SK-N-SH (cell line): ENCODE measurements at regions not wholly inside any gene's neighbourhood (a gene's known extent, or its start where the extent isn't known, plus 50 kb on each side); places are given as distances from the start of the nearest gene placed in this dataset.

Source experiments
- CTCF ChIA-PET: fragments of 300-600, 350-600 bp; formaldehyde crosslinking; extraction: SDS; loops from one replicate; lab custom pipeline; 2021; lab: Yijun Ruan, JAX
- POLR2A ChIA-PET: fragments of 350-600 bp; sonication (Branson Sonifier 250); formaldehyde crosslinking; extraction: SDS; loops from one replicate; lab custom pipeline; 2020; ENCODE audit warnings: antibody characterized with exemption, inconsistent platforms; lab: Yijun Ruan, JAX
- DNase-seq: peaks from one replicate; pipeline ENCODE4 v3.0.0; 2012
- H2AFZ ChIP-seq: fragments of 200-600 bp; sonication (generic); 2 replicates; pipeline ENCODE4 v1.8.1; 2016; ENCODE audit warnings: antibody characterized with exemption, mild to moderate bottlenecking, low read depth
- H3F3A ChIP-seq: fragments of 200-600 bp; sonication (generic); replicated peaks from 2 replicates; pipeline ENCODE3; 2016; ENCODE audit warnings: antibody characterized with exemption, mild to moderate bottlenecking; ENCODE audit not compliant: insufficient read depth
- H3K27ac ChIP-seq, 2 experiments: fragments of 200-500 bp in 1 of 2; fragments of 200-600 bp in 1 of 2; sonication (Bioruptor generic) in 1 of 2; sonication (generic), shearing (Covaris generic) in 1 of 2; 2 replicates each; pipeline versions ENCODE4 v1.5.1 to v1.6.1; 2014 to 2016; ENCODE audit warnings: low read depth in 2 of 2, inconsistent platforms in 1 of 2, low read length in 1 of 2, mild to moderate bottlenecking in 1 of 2, mixed read lengths in 1 of 2
- H3K27me3 ChIP-seq: fragments of 200-600 bp; sonication (generic), shearing (Covaris generic); 2 replicates; pipeline ENCODE4 v1.6.1; 2016; ENCODE audit warnings: mixed run types; ENCODE audit not compliant: insufficient read depth
- H3K36me3 ChIP-seq, 2 experiments: fragments of 200-500 bp in 1 of 2; fragments of 200-600 bp in 1 of 2; sonication (Bioruptor generic) in 1 of 2; sonication (generic) in 1 of 2; replicated peaks in 1 of 2; 2 replicates each; pipeline versions ENCODE3 to v1.5.1; 2014 to 2016; ENCODE audit warnings: low read length in 1 of 2, mild to moderate bottlenecking in 1 of 2; ENCODE audit not compliant: insufficient read depth in 2 of 2, control insufficient read depth in 1 of 2
- H3K4me1 ChIP-seq, 2 experiments: fragments of 200-500 bp in 1 of 2; fragments of 200-600 bp in 1 of 2; sonication (Bioruptor generic) in 1 of 2; sonication (generic), shearing (Covaris generic) in 1 of 2; 2 replicates each; pipeline versions ENCODE4 v1.5.1 to v1.6.1; 2014 to 2016; ENCODE audit warnings: low read depth in 1 of 2, low read length in 1 of 2, mixed run types in 1 of 2; ENCODE audit not compliant: insufficient read depth in 2 of 2, control insufficient read depth in 1 of 2
- H3K4me2 ChIP-seq: fragments of 200-600 bp; sonication (generic), shearing (Covaris generic); 2 replicates; pipeline ENCODE4 v1.6.1; 2017; ENCODE audit warnings: mixed run types
- H3K4me3 ChIP-seq, 2 experiments: fragments of 200-500 bp in 1 of 2; fragments of 200-600 bp in 1 of 2; sonication (Bioruptor generic) in 1 of 2; sonication (generic), shearing (Covaris generic) in 1 of 2; 2 replicates each; pipeline versions ENCODE4 v1.5.1 to v1.8.1; 2014 to 2016; ENCODE audit warnings: low read depth in 2 of 2, inconsistent platforms in 1 of 2, low read length in 1 of 2, mild to moderate bottlenecking in 1 of 2, mixed read lengths in 1 of 2, moderate library complexity in 1 of 2
- H3K79me2 ChIP-seq: fragments of 200-600 bp; sonication (generic); 2 replicates; pipeline ENCODE4 v1.8.1; 2017; ENCODE audit warnings: mild to moderate bottlenecking; ENCODE audit not compliant: insufficient read depth
- H3K9ac ChIP-seq: fragments of 200-600 bp; sonication (generic); 2 replicates; pipeline ENCODE4 v1.6.1; 2017; ENCODE audit warnings: mixed run types
- H3K9me2 ChIP-seq: fragments of 200-600 bp; sonication (generic); 2 replicates; pipeline ENCODE4 v1.6.1; 2017; ENCODE audit warnings: mixed run types
- H3K9me3 ChIP-seq: fragments of 200-600 bp; sonication (generic); 2 replicates; pipeline ENCODE4 v1.6.1; 2017; ENCODE audit warnings: mixed run types, mild to moderate bottlenecking, moderate library complexity
- H4K20me1 ChIP-seq: fragments of 200-600 bp; sonication (generic); 2 replicates; pipeline ENCODE4 v1.6.1; 2017; ENCODE audit warnings: mild to moderate bottlenecking, mixed run types; ENCODE audit not compliant: insufficient read depth
- CHD2 ChIP-seq: fragments of 150-350 bp; IDR thresholded peaks from 2 replicates; pipeline ENCODE4 v1.6.1; 2018; ENCODE audit warnings: low read length; ENCODE audit not compliant: partially characterized antibody
- CTCF ChIP-seq: fragments of 200-600 bp; sonication (generic); IDR thresholded peaks from 2 replicates; pipeline ENCODE4 v1.6.1; 2017; ENCODE audit warnings: antibody characterized with exemption, mild to moderate bottlenecking, moderate library complexity
- ELF1 ChIP-seq: IDR thresholded peaks from 2 replicates; pipeline ENCODE4 v1.4.0; 2012
- EZH2phosphoT487 ChIP-seq: fragments of 200-600 bp; sonication (generic); IDR thresholded peaks from 2 replicates; pipeline ENCODE4 v1.6.1; 2017; ENCODE audit warnings: low read depth, mixed run types, mild to moderate bottlenecking, antibody characterized with exemption, moderate library complexity, borderline replicate concordance
- GATA2 ChIP-seq: sonication (generic); formaldehyde crosslinking; IDR thresholded peaks from 2 replicates; pipeline ENCODE4 v1.5.0; 2020; ENCODE audit warnings: mild to moderate bottlenecking, missing genetic modification reagents
- MAX ChIP-seq: IDR thresholded peaks from 2 replicates; pipeline ENCODE4 v1.4.0; 2012; ENCODE audit warnings: low read depth
- MXI1 ChIP-seq: IDR thresholded peaks from 2 replicates; pipeline ENCODE4 v1.6.1; 2012; ENCODE audit warnings: mild to moderate bottlenecking, low read depth, low read length, improper control_type of control experiment
- NFIC ChIP-seq: IDR thresholded peaks from 2 replicates; pipeline ENCODE4 v1.4.0; 2012; ENCODE audit warnings: borderline replicate concordance
- NRF1 ChIP-seq: IDR thresholded peaks from 2 replicates; pipeline ENCODE4 v1.6.1; 2012; ENCODE audit warnings: low read depth, mild to moderate bottlenecking, low read length
- POLR2AphosphoS5 ChIP-seq: IDR thresholded peaks from 2 replicates; pipeline ENCODE4 v1.6.1; 2012; ENCODE audit warnings: low read depth, low read length
- RCOR1 ChIP-seq: fragments of 150-350 bp; IDR thresholded peaks from 2 replicates; pipeline ENCODE4 v1.6.1; 2017; ENCODE audit warnings: antibody characterized with exemption, low read length
- RFX5 ChIP-seq: IDR thresholded peaks from 2 replicates; pipeline ENCODE4 v1.6.1; 2012; ENCODE audit warnings: mild to moderate bottlenecking, improper control_type of control experiment, low read length
- SIN3A ChIP-seq: IDR thresholded peaks from 2 replicates; pipeline ENCODE4 v1.6.1; 2012; ENCODE audit warnings: low read depth, mild to moderate bottlenecking, low read length, moderate library complexity, borderline replicate concordance
- SMC3 ChIP-seq: IDR thresholded peaks from 2 replicates; pipeline ENCODE4 v1.6.1; 2012; ENCODE audit warnings: low read depth, low read length, improper control_type of control experiment
- TAF1 ChIP-seq: IDR thresholded peaks from 2 replicates; pipeline ENCODE4 v1.6.1; 2012; ENCODE audit warnings: low read depth, mild to moderate bottlenecking, low read length, moderate library complexity, borderline replicate concordance
- YY1 ChIP-seq: IDR thresholded peaks from 2 replicates; pipeline ENCODE4 v1.4.0; 2012; ENCODE audit warnings: low read depth, mild to moderate bottlenecking
- WGBS: methylation state at CpG from one replicate; pipeline ENCODE4 v1.1.6; 2017; ENCODE audit warnings: low lambda C conversion rate; 5-methylcytosine and 5-hydroxymethylcytosine counted together
- TF ChIP-seq, protein P1 (sequence below): IDR thresholded peaks from 2 replicates; pipeline ENCODE4; 2012
- TF ChIP-seq, protein P2 (sequence below): fragments of 150-350 bp; IDR thresholded peaks from 2 replicates; pipeline ENCODE4 v1.6.1; 2016; ENCODE audit warnings: mild to moderate bottlenecking, low read depth, low read length

GRCh38 chr5:4480528-4481349, 659.4 kb upstream of the ADAMTS16 start:
- CTCF ChIA-PET, result no interaction called here
- no peaks in the 10 kb centered on the region for H3K27me3 ChIP-seq
- no peak overlapping the region for H3K4me2 ChIP-seq
- WGBS, result 4% methylated on average over 18 of the region's 18 CpGs
- POLR2A ChIA-PET, result no interaction called here
- H2AFZ ChIP-seq, result no peak overlapping the region
- no peak overlapping the region for H3K9ac ChIP-seq
- no peak overlapping the region for H3K4me3 ChIP-seq
- H4K20me1 ChIP-seq, result no peaks in the 10 kb centered on the region
- TF ChIP-seq MAX (no peak), SIN3A (no peak), RFX5 (no peak), RCOR1 (no peak), TAF1 (no peak), ELF1 (no peak), YY1 (no peak), EZH2phosphoT487 (no peak), NFIC (no peak), MXI1 (no peak), CTCF (no peak), GATA2 (CRISPR knock-in tag) (no peak), NRF1 (no peak)
- TF ChIP-seq, protein P1, sequence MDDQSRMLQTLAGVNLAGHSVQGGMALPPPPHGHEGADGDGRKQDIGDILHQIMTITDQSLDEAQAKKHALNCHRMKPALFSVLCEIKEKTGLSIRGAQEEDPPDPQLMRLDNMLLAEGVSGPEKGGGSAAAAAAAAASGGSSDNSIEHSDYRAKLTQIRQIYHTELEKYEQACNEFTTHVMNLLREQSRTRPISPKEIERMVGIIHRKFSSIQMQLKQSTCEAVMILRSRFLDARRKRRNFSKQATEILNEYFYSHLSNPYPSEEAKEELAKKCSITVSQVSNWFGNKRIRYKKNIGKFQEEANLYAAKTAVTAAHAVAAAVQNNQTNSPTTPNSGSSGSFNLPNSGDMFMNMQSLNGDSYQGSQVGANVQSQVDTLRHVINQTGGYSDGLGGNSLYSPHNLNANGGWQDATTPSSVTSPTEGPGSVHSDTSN, result no peak
- no peaks in the 10 kb centered on the region; the same call in 1 of the 2 replicates for H3K9me3 ChIP-seq
- no peaks in the 10 kb centered on the region for H3K36me3 ChIP-seq
- H3K79me2 ChIP-seq, result no peaks in the 10 kb centered on the region
- H3K27ac ChIP-seq, result no peak overlapping the region
- DNase-seq, result no peak
- no peaks in the 10 kb centered on the region for H3K9me2 ChIP-seq
- H3K4me1 ChIP-seq, result no peaks in the 10 kb centered on the region
- H3F3A ChIP-seq, result no peaks in the 10 kb centered on the region

GRCh38 chr5:4487581-4487980, 652.5 kb upstream of the ADAMTS16 start:
- Histone ChIP-seq H4K20me1 (no peaks in the 10 kb centered on the region), H3K9me2 (no peaks in the 10 kb centered on the region), H3K27ac (no peak overlapping the region), H3K36me3 (no peaks in the 10 kb centered on the region), H3K79me2 (no peaks in the 10 kb centered on the region), H3K9ac (no peak overlapping the region), H2AFZ (no peak overlapping the region), H3K9me3 (no peaks in the 10 kb centered on the region; the same call in 1 of the 2 replicates), H3K4me1 (no peaks in the 10 kb centered on the region), H3K4me2 (no peak overlapping the region), H3F3A (no peaks in the 10 kb centered on the region), H3K27me3 (no peaks in the 10 kb centered on the region)
- DNase-seq, result no peak
- CTCF ChIA-PET, result no interaction called here
- 0% methylated on average over 2 of the region's 2 CpGs for WGBS
- POLR2A ChIA-PET, result no interaction called here
- TF ChIP-seq GATA2 (CRISPR knock-in tag), result no peak
- TF ChIP-seq NFIC, result no peak
- TF ChIP-seq, protein P2, sequence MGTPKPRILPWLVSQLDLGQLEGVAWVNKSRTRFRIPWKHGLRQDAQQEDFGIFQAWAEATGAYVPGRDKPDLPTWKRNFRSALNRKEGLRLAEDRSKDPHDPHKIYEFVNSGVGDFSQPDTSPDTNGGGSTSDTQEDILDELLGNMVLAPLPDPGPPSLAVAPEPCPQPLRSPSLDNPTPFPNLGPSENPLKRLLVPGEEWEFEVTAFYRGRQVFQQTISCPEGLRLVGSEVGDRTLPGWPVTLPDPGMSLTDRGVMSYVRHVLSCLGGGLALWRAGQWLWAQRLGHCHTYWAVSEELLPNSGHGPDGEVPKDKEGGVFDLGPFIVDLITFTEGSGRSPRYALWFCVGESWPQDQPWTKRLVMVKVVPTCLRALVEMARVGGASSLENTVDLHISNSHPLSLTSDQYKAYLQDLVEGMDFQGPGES, result no peak
- TF ChIP-seq SMC3, result no peak
- no peak for TF ChIP-seq RCOR1
- no peak for TF ChIP-seq POLR2AphosphoS5
- no peak for TF ChIP-seq CHD2
- no peak for TF ChIP-seq RFX5
- TF ChIP-seq, all 33 proteins: peak for 0
- H3K4me3 ChIP-seq, result no peak overlapping the region
